ENCODE measurements at regions not wholly inside any gene's neighbourhood (a gene's known extent, or its start where the extent isn't known, plus 50 kb on each side); places are given as distances from the start of the nearest gene placed in this dataset.

DNA sequence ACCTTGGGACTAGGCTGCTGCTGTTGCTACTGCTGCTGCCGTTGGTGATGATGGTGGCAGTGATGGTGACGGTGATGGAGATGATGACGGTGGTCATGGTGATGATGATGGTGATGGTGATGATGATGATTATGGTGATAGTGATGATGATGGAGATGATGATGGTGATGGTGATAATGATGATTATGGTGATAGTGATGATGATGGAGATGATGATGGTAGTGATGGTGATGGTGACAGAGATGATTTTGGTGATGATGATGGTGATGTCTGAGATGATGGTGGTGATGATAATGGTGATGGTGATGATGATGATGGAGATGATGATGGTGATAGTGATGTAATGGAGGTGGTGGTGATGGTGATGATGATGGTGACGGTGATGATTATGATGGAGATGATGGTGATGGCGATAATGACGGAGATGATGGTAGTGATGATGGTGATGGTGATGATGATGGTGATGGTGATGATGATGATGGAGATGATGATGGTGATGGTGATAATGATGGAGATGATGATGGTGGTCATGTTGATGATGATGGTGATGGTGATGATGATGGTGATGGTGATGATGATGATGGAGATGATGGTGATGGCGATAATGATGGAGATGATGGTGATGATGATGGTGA is 156.8 kb upstream of the PWP1 start:
- no peak for ATAC-seq

DNA sequence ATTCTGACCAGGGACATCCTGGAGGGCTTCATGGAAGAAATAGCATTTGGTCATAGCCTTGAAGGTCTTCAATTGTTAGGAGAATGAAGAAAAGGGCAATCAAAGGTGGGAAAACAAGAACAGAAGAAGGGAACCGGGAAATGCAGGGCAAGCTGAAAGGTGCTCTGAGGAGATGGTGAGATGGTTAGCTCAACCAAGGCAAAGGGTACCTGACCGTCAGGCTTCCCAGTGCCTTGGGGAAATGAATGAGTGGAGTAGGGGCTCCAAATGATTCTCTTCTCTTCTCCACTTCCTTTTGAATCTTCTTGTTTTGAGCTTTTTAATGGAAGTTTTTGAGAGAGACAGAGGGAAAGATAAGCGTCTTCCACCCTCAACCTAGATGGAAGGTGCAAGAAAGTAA is 155.6 kb upstream of the PWP1 start:
- ATAC-seq = no peak

DNA sequence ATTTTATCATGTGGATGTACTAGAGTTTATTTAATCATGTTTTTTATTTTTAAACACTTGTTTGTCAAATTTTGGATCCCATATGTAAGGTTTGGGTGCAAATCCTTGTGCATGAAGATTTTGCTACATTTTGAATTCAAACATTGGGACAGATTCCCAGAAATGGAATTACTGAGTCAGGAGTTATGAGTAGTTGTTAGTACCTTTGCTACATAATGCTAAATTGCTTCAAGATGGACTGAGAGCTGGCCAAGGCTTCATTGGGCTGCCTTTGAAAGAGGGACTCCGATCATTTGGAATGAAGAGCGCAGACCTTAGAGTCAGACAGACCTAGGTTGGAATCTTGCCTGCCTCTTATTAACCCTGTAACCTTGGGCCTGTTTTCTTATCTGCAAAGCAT is 154.9 kb upstream of the PWP1 start:
- no peak for ATAC-seq

DNA sequence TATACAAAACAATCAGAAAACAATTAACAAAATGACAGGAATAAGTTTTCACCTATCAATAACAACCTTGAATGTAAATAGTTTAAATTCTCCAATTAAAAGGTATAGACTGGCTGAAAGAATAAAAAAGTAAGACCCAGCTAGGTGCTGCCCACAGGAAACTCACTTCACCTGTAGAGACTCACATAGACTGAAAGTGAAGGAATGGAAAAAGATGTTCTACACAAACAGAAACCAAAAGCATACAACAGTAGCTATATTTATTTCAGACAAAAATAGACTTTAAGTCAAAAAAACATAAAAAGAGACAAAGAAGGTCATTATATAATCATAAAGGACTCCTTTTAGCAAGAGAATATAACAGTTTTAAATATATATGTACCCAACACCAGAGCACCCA is 152.4 kb upstream of the PWP1 start:
- no peak for ATAC-seq

DNA sequence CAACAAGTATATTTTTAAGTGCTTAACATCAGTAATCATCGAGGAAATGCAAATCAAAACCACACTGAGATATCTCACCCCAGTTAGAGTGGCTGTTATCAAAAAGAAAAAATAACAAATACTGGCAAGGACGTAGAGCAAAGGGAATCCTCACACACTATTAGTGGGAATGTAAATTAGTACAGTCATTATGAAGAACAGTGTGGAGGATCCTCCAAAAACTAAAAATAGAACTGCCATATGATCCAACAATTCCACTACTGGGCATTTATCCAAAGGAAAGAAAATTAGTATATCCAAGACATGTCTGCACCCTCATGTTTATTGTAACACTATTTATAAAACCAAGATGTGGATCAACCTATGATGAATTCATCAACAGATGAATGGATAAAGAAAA is 149.0 kb upstream of the PWP1 start:
- ATAC-seq = no peak

DNA sequence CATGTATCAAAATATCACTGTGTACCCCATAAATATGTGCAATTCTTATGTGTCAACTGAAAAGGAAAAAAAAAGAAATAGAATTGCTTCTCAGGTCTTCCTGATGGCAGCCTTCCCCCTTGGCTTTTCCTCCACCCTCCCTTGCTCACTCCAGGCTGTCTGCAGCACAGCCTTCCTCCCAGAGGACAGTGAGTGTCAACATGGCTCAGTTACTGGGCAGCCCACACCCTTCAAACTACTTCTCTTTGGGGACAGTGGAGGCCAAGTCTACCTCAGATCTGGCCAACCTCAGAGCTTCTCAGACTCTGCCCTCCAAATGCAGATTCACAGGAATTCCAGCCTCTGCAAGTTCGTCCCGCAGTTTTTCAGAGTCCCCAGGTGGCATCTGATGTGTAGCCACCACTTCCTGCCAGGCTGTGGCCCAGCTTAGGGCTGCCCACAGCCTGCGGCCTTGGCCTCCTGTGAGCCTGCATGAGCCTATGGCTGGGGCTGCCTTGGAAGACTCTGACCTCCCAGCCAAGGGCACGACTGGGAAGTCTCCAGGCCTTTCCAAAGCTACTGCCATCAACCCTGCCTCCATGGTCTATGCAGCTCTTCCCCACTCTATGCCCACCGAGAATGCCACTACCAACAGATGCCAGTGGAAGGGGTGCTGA is 148.0 kb upstream of the PWP1 start:
- peak; percentile 26 for ATAC-seq

DNA sequence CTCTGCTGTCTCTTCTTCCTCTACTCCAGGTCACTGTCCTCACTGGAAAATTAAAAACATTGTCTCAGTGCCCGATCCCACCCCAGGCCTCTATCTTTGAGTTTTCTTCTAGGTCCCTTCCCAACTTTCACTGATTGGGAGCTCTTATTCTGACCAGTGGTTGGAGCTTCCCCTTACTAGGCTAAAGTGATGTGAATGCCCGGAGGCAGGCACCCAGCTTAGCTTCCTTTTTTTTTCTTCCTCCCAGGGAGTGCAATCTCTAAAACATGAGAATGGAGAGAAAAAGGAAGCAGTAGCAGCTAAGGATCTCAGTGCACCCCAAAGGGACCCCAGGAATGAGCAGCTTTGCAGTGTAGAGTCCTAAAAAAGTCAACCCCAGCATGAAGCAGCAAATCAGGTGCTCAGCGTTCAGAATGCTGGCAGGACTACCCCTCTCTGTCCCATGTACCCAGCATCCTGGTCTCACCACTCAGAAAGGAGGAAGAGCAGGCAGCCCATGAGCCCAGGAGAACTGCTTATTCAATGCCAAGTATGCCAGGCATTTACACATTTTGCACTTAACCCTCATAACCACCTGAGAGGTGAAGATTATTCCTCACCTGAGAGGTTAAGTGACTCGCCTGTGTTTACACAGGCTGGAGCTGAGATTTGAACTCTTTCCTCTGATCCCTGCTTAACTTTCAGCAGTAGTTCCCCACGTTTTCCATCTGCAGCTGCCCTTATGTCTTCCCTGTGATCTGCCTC is 146.2 kb upstream of the PWP1 start:
- ATAC-seq = no peak

DNA sequence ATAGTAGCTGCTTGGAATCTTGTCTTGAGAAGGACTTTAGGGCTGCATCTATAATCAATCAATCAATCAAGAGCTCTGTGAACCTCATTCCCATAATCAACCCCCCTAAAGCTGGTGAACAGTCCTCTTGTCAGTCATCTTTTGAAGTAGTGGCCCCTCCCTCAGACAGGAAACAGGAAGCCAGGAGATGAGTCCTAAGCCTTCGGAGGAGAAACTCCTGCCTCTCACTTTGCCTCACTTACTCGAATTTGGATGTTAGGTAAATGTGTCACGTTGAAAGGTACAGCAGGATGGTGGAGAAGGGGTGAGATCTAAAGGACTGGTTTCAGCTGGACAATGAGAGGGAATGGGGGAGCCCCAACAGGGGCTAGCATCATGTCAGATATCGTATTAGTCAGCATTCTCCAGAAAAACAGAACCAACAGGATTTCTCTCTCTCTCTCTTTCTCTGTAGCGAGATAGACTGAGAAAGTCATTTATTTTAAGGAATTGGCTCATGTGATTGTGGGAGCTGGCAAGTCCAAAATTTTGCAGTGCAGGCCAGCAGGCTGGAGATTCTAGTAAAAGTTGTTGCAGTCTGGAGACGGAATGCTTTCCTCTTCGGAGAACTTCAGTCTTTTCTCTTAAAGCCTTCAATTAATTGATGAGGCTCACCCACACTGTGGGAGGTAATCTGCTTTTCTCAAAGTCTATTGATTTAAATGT is 144.4 kb upstream of the PWP1 start:
- no peak for ATAC-seq

DNA sequence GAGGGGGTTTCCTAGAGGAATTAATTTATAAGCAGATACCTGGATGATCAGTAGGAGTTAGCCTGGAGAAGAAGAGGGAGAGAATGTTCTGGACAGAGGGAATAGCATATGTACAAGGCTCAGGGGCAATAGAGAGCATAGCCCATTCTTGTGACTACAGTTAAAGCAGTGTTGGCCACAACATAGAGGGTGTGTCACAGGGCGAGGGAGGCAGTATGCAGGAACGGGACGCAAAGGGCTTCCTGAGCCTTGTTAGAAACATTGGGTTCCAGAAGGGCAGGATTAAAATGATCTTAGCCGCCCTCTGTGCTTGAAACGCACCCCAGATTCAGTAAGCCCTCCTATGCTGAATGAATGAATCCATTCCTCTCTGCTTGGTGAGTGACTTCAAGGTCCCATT is 142.2 kb upstream of the PWP1 start:
- ATAC-seq = no peak

DNA sequence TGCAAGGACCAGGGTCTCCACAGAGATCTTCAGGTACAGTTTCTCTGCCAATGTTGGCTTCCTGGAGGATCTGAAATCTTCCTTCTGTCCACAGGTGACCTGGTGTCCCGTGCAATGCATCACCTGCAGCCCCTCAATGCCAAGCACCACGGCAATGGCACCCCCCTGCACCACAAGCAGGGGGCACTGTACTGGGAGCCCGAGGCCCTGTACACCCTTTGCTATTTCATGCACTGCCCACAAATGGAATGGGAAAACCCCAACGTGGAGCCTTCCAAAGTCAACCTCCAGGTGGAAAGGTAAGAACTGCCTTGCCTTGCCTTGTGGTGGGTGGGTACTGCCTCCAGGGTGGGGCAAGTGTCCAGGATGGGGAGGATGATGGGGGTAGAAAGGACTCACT is 141.8 kb upstream of the PWP1 start:
- no peak for ATAC-seq

DNA sequence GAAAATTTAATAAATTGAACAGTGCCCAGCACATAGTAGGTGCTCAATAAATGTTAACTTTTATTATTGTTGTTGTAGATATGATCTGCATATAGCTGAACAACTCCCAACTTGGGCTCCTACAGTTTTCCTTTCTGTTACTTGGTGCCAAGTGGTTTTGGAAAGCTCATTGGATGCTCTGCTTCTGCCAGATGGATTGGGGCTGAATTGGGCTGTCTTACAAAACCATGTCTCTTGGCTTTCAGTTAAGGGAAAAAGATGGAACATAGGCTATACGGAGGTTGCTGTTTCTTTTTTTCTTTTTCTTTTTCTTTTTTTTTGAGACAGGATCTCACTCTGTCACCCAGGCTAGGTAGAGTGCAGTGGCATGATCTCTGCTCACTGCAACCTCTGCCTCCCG is 140.7 kb upstream of the PWP1 start:
- ATAC-seq = no peak

DNA sequence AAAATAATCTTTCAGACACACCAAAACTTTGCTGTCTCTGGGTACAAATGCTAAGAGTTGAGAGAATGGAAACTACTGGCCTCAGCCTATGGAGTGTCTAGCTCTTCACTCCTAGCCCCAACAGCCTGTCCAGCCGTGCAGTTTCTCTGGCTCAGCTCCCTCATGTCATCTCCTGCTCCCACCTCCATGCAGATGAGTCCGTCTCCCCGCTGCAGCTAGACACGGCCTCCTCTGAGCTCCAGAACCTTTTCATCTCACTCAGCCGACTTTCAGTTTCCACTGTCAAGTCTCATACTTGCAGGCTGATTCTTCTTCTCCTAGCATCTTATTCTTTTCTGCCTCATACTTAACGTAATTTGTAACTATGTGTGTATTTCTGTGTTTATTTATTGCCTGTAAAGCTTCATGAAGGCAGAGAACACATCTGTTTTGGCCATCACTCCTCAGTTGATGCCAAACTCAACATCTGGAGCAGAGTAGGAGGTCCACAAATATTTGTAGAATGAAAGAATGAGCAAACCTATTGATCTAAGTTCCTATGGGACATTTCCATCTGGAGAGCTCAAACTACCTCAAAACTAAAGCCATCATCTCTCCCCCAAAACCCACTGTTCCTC is 139.8 kb upstream of the PWP1 start:
- no peak for ATAC-seq

DNA sequence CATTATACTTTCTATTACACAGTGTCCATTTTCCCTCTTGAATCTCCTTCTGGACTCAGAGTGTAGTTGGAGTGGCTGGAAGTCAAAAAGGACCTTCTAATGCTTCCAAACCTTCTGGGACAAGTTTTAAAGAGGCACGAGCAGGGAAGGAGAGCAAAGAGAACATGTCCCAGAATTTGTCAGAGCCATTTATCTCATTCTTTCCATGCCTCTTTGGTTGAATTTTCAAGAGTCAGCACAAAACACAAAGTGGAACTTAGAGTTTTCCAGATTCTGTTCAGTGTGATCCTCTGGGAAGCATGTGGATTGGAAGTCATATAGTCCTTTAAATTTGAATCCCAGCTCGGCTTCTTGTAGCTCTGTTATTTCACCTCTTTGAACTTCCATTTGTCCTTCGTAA is 138.2 kb upstream of the PWP1 start:
- no peak for ATAC-seq

DNA sequence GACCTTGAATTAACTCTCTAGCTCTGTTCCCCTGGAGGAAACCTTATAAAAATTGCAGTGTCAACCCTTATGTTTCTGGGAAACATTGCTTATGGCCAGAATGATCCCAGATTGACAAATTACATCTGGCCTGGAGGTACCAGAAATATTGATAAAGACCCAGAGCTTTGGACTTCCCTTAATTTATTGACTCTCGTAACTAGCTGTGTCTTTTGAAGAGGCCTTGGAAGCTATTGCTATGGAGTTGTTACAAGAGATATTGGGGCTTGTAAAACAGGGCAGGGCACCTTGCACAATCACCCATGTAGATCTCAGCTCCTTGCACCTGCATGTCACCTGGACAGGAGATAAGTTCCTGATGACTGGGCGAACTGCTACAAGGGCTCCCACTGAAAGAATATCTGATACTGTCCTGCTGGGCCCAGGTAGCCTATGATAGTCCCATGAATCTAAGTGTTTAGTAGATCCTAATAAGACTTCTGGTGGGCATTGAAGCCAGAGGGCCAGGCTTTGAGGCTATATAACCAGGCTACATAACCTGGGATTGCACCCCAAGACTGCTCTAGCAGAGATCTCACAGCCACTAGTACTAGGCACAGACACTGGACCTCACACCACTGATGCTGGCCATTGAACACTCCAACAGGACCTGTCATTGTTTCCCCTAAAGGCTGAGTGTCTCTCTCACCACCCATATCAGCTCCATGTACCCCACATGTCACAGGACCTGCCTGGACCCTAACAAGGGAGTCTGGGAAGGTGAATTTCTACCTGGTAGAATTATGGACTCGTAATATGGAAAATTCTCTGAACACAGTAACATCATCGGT is 135.7 kb upstream of the PWP1 start:
- no peak for ATAC-seq

DNA sequence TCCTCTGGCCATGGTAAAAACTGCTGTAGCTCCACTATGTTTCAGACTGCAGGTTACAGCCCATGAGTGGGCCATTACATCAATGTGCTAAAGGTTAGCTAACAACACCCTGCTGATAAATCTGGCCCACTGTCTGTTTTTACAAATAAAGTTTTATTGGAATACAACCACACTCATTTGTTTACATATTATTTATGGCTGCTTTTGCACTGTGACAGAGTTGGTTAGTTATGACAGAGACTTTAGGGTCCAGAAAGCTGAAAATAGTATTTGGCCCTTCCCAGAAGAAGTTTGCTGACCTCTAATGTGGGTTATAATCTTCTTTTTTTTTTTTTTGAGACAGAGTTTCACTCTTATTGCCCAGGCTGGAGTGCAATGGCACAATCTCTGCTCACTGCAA is 134.2 kb upstream of the PWP1 start:
- ATAC-seq = no peak

DNA sequence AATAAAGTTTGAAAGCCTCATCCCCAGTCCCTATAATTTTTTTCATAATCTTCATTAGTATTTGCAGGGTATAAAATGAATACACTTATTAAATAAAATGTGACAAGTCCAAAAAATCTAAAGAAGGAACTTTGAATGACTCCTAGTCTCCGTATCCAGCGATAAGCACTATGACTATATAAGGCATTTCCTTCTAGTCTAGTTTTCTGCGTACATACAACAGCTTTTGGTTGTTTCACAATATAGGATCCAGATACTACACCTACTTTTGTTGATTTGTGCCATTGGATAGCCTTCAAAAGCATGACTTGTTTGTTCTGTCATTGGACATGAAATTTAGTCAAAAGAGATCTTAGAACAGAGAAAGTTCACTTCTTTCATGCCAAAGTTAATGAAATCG is 133.3 kb upstream of the PWP1 start:
- no peak for ATAC-seq

DNA sequence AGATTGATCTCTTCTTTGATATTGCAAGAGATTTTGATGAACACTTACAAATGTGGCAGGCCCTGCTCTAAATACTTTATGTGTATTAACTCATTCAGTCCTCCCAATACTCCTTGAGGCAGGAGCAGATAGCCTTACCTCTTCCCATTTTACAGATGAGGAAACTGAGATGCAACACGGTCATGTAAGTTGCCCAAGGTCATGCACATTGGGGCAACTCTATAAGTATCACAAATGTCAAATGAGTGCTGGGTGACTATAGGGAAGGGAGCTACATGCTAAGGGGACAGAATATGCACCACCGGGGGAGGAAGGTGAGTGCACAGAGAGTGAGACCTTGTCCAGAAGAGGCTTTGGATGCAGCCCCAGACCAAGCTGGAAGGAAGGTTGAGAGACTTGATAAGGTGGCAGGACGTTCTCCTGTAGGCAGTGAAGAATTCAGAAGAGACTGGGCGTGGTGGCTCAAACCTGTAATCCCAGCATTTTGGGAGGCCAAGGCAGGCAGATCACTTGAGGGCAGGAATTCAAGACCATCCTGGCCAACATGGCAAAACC is 132.3 kb upstream of the PWP1 start:
- ATAC-seq = no peak

DNA sequence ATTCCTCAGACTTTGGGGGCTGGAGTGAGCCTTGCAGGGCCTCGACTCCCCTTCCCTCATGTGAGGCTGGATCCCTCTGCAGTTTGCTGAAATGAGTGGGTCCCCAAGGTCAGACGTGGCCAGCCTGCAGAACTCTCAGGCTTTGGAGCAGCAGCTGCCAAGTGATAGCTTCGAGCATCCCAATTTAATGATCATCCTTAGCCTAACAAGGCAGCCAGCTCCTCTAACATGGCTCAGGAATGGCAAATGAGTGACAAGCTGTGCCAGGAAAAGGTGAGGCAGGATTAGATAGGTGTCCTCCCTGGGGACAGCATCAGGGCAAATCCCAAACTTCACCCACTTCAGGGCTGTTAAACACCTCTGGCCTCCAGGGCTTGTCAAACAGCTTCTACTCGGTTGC is 130.7 kb upstream of the PWP1 start:
- no peak for ATAC-seq

DNA sequence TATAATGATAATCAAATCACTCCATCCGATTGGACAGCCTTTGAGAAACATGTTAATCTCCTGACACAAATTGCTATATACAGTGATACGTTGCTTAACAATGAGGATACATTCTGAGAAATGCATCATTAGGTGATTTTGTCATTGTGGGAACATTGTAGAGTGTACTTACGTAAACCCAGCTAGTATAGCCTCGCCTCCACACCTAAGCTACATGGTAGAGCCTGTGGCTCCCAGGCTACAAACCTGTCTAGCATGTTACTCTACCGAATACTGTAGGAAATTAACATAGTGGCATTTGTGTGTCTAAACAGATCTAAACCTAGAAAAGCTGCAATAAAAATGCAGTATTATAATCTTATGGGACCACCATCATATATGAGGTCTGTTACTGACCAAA is 128.6 kb upstream of the PWP1 start:
- ATAC-seq = peak; percentile 92

DNA sequence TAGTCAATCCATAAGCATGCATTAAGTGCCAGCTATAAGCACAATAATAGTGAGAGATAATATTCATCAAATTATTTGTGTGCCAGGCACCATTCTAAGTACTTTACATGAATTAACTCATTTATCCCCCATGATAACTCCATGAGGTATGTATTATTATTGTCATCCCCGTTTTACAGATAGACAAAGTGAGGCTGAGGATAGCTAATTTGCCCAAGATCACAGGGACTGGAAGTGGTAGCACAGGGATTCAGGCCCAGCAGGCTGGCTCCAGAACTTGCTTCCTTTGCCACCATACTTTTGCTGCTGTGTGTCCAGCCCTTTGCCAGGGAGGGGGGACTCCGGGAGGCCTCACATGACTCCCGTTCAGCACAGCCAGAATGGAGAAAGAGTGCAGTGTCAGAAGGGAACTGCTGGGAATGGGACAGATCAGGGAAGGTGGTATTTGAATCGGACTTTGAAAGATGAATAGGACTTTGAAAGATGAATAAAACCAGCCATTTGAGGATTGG is 128.0 kb upstream of the PWP1 start:
- ATAC-seq = no peak

DNA sequence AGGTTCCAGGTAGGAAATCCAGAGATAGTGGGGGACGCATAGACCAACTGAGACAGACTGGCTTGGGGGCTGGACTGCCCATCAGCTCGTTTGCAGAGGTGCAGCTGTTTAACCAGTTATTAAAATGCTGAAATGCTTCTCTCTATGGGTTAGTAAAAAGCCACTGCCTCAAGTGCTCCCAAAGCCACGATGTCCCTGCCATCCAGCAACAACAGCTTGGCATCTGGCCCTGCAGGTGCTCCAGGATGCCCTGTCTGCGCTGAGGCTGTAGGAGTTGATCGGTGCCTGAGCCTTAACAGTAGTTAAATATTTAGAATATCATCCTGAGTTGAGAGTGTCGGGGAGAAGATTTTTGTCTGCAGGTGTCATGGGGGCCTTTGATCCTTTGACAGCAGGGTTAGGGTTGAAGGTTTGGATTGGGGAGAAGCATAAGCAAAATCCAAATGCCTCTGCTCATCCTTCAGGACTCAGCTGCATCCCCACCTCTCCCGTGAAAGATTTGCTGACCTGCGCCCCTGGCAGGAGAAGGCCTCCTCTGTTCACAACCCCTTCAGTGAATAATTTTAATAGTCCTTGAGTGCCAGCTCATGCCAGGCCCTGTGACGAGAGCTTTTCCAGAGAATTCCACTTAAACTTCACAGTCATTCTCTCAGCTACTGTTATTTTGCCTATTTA is 127.3 kb upstream of the PWP1 start:
- ATAC-seq = no peak
